Peyer's patch (tissue), 4 donors: ENCODE measurements at regions not wholly inside any gene's neighbourhood (a gene's known extent, or its start where the extent isn't known, plus 50 kb on each side); places are given as distances from the start of the nearest gene placed in this dataset.

Source experiments
- DNase-seq, 3 donors: peaks; one replicate each; pipeline ENCODE4 v3.0.0-alpha.2; 2017 to 2019
- H3K27ac ChIP-seq, 4 donors: fragments of 200-600 bp; sonication (generic); one replicate each; pipeline ENCODE4 v1.5.1; 2016 to 2019
- H3K27me3 ChIP-seq, 2 donors: fragments of 200-600 bp; sonication (generic); one replicate each; pipeline ENCODE4 v1.5.1; 2019
- H3K36me3 ChIP-seq, 3 donors: fragments of 200-600 bp; sonication (generic); one replicate each; pipeline ENCODE4 v1.5.1; 2016 to 2019
- H3K4me1 ChIP-seq, 4 donors: fragments of 200-600 bp; sonication (generic); one replicate each; pipeline ENCODE4 v1.5.1; 2016 to 2019
- H3K4me3 ChIP-seq, 4 donors: fragments of 200-600 bp; sonication (generic); 1 replicate in 3 of 4; 2 replicates in 1 of 4; pipeline ENCODE4 v1.5.1; 2016 to 2019; ENCODE audit warnings: mild to moderate bottlenecking in 1 of 4
- H3K9me3 ChIP-seq, 4 donors: fragments of 200-600 bp; sonication (generic); one replicate each; pipeline ENCODE4 v1.5.1; 2016 to 2019; ENCODE audit warnings: mild to moderate bottlenecking in 1 of 4
- POLR2A ChIP-seq, 2 donors: fragments of 450-650 bp; IDR thresholded peaks; one replicate each; pipeline ENCODE4 v1.5.1; 2017; ENCODE audit warnings: antibody characterized with exemption in 2 of 2, mild to moderate bottlenecking in 2 of 2, moderate library complexity in 2 of 2
- TF ChIP-seq, protein P1 (sequence below), 6 experiments: fragments of 450-650 bp in 4 of 6; fragments of 200-600 bp in 2 of 6; sonication (generic) in 1 of 6; IDR thresholded peaks; one replicate each; pipeline ENCODE4 v1.5.1; 2017 to 2019; ENCODE audit warnings: antibody characterized with exemption in 6 of 6, mild to moderate bottlenecking in 3 of 6, moderate library complexity in 1 of 6

DNA sequence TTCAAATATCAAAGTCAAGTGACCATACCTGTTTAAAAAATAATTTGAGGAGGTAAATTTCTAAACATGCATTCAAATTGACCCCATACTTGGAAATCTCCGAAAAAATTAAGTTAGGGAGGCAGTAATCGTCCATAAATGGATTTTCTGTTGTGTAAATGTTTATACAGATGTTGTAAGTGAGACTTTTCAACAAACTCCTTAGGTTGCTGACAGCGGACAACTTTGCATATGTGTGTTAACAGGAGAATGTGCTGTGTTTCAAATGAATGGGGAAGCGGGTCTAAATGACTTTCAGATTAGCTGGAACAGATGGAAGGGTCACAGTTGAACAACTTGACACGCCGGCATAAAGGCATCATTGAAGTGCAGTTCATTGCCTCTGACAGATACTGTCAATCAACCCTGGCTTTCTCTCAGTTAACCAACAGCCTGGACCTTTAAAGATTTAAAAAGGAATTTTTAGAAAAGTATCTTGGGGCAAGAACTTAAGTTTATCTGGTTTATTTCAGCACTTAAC, 98.2 kb upstream of the DBX1 start:
- TF ChIP-seq POLR2A (IDR thresholded peaks at IDR 0.05), result no peak
- TF ChIP-seq, protein P1, sequence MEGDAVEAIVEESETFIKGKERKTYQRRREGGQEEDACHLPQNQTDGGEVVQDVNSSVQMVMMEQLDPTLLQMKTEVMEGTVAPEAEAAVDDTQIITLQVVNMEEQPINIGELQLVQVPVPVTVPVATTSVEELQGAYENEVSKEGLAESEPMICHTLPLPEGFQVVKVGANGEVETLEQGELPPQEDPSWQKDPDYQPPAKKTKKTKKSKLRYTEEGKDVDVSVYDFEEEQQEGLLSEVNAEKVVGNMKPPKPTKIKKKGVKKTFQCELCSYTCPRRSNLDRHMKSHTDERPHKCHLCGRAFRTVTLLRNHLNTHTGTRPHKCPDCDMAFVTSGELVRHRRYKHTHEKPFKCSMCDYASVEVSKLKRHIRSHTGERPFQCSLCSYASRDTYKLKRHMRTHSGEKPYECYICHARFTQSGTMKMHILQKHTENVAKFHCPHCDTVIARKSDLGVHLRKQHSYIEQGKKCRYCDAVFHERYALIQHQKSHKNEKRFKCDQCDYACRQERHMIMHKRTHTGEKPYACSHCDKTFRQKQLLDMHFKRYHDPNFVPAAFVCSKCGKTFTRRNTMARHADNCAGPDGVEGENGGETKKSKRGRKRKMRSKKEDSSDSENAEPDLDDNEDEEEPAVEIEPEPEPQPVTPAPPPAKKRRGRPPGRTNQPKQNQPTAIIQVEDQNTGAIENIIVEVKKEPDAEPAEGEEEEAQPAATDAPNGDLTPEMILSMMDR (IDR thresholded peaks at IDR 0.05), result no peak
- Histone ChIP-seq H3K4me3 (no peak overlapping the region), H3K27ac (no peak overlapping the region), H3K36me3 (no peaks in the 10 kb centered on the region), H3K27me3 (no peaks in the 10 kb centered on the region), H3K4me1 (no peaks in the 10 kb centered on the region), H3K9me3 (no peaks in the 10 kb centered on the region)
- DNase-seq, result no peak

DNA sequence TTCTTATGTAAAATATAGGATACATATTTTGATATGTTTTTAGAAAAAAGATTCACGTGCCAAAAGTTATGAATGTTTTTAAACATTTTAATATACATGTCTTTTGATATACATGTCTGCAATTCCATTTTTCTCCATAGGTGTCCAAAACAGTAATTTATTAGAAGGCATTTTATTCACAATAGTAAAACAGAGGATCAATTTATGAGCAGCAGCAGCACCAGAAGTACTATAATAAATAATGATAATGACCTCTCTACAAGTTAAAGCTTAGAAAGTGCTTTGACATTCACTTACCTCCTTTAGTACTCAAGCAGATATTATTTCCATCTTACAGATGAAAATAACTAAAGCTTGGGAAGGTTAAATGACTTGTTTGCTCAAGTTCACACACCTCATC, 96.7 kb upstream of the DBX1 start:
- Histone ChIP-seq H3K4me1 (no peaks in the 10 kb centered on the region), H3K27me3 (no peaks in the 10 kb centered on the region), H3K9me3 (no peaks in the 10 kb centered on the region), H3K36me3 (no peaks in the 10 kb centered on the region), H3K27ac (no peak overlapping the region), H3K4me3 (no peak overlapping the region)
- DNase-seq, result no peak
- TF ChIP-seq, protein P1 (IDR thresholded peaks at IDR 0.05), result no peak
- TF ChIP-seq POLR2A (IDR thresholded peaks at IDR 0.05), result no peak

DNA sequence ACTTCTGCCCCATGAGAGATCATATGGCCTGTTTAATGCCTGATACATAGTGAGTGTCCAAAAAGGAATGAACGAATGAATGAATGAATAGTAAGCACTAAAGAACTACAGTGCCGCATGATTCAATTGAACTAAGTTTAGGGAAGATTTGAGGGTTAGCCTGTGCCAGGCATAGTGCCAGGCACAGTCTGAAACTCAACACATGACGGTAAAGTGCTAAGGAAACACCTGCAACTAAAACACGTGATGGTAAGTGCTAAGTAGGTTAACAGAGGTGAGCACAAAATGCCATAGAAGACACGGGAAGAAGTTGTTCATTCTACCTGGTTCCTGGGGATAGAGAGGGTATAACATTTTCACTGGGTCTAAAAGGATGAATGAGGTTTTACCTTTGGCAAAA, 93.5 kb upstream of the DBX1 start:
- Histone ChIP-seq H3K27ac (no peak overlapping the region), H3K27me3 (no peaks in the 10 kb centered on the region), H3K9me3 (no peaks in the 10 kb centered on the region), H3K4me3 (no peak overlapping the region), H3K4me1 (no peaks in the 10 kb centered on the region), H3K36me3 (no peaks in the 10 kb centered on the region)
- no peak for TF ChIP-seq POLR2A (IDR thresholded peaks at IDR 0.05)
- TF ChIP-seq, protein P1 (IDR thresholded peaks at IDR 0.05), result no peak
- no peak for DNase-seq

DNA sequence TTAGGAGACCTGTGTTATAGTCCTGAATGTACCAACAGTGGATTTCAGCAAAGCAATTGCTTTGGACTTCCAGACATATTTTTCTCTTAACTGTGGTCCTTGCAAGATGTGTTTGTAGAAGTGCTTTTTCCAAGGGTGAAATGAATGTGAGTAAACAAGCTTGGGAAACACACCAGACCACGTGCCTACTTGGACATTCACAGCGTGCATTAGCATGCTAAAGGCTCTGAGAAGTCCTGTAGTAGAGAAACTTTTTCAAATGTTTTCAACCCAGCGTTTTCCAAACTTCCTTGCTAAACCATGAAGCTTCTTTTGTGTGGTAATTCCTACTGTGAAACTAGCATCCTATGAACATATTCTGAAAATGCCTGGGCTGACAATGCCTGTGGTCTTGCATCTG, 91.2 kb upstream of the DBX1 start:
- TF ChIP-seq, protein P1 (IDR thresholded peaks at IDR 0.05), result no peak
- no peak for TF ChIP-seq POLR2A (IDR thresholded peaks at IDR 0.05)

DNA sequence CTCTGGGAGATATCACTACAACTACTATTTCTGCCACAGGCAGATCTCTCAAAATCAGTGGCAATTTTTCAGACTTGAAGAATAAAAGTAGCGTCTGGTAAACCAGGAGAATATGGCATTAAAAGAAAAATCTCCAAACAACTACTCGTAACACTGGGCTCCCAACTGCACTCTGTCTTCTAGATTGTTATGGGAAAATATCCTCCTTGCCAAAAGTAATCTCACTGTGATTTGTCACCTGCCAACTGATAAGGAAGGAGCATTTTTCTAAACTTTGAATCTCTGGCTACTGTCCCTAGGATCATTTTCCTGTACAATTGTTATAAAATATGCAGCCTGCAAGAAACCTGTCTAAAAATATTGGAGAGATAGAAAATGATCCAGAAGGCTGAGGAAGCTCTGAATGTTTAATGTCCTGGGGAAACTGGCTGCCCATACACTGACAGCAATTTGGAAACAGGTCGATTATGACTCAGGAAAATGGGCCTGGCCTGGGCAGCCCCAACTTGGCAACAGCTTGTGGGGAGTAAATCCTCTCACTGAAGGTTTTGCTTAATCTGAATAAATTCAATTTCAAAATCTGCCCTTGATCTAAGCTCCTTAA, 90.5 kb upstream of the DBX1 start:
- DNase-seq, result no peak
- H3K36me3 ChIP-seq, result no peaks in the 10 kb centered on the region
- no peaks in the 10 kb centered on the region for H3K4me1 ChIP-seq
- no peaks in the 10 kb centered on the region for H3K9me3 ChIP-seq
- no peak for TF ChIP-seq POLR2A (IDR thresholded peaks at IDR 0.05)
- TF ChIP-seq, protein P1 (IDR thresholded peaks at IDR 0.05), result no peak
- H3K27me3 ChIP-seq, result no peaks in the 10 kb centered on the region
- no peak overlapping the region for H3K27ac ChIP-seq
- no peak overlapping the region for H3K4me3 ChIP-seq

More for the DNA sequence above, 91.2 kb upstream of the DBX1 start:
- Histone ChIP-seq H3K27ac (no peak overlapping the region), H3K9me3 (no peaks in the 10 kb centered on the region), H3K4me3 (no peak overlapping the region), H3K4me1 (no peaks in the 10 kb centered on the region), H3K36me3 (no peaks in the 10 kb centered on the region), H3K27me3 (no peaks in the 10 kb centered on the region)
- DNase-seq, result no peak

DNA sequence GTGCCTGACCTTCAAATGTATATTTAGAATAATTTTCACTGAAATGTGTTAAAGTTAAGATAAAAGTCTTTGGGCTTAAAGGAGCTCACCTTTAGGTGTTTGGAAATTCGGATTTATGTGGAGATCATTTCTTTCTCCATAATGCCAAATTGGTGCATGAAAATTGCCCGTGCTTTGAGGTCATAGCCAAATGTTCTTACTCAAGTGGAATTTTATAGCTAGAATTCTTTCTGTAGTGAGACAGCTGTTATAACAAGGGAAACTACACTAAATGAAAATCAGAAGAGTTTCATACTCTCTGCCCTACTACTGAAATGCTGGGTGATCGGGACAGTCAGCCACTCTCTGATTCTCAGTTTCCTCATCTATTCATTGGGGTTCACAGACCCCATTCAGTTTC, 89.5 kb upstream of the DBX1 start:
- H3K9me3 ChIP-seq, result no peaks in the 10 kb centered on the region
- H3K4me3 ChIP-seq, result no peak overlapping the region
- H3K36me3 ChIP-seq, result no peaks in the 10 kb centered on the region
- H3K27ac ChIP-seq, result no peak overlapping the region
- no peak for DNase-seq
- no peaks in the 10 kb centered on the region for H3K27me3 ChIP-seq
- TF ChIP-seq, protein P1 (IDR thresholded peaks at IDR 0.05), result no peak
- TF ChIP-seq POLR2A (IDR thresholded peaks at IDR 0.05), result no peak
- no peaks in the 10 kb centered on the region for H3K4me1 ChIP-seq
